Skeletal muscle cell (primary cell): ENCODE measurements at regions not wholly inside any gene's neighbourhood (a gene's known extent, or its start where the extent isn't known, plus 50 kb on each side); places are given as distances from the start of the nearest gene placed in this dataset.

Source experiments
- DNase-seq: peaks from one replicate; pipeline ENCODE4 v3.0.0-alpha.2; 2010; ENCODE audit warnings: low read depth
- H3K4me3 ChIP-seq: 2 replicates; pipeline ENCODE4 v1.5.1; 2011; ENCODE audit warnings: low read depth, mild to moderate bottlenecking, control low read depth, low read length, moderate library complexity

DNA sequence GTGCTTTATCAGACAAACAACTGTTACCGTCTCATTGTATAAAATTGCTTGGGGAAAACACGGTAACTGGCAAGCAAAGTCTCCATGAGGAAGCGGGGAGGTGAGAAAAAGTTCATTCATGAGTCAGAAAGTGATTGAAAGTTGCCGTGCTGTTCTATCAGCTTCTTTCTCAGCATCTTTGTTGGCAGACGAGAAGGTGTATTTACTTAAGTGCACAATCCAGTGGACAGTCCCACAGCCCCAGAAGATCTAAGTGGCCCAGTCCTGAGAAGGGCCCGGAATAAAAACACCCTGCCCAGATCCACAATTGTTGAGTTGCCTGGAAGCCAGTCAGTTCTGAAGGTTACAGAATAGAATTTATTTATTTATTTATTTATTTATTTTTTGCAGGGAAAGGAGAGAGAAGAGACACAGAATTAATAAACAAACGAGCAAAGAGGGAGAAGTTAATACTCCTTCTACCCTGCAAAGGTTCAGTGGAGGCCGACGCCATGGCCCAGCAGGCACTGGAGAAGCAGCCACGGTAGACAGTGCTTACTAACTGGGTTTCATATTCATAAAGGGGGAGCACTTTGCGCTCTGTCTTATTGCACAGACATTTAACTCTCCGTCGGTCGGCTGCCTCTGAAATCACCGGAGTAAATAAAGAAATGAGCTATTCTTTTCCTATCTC is 676.0 kb upstream of the SALL3 start:
- no peak for DNase-seq
- H3K4me3 ChIP-seq, result no peak overlapping the region

DNA sequence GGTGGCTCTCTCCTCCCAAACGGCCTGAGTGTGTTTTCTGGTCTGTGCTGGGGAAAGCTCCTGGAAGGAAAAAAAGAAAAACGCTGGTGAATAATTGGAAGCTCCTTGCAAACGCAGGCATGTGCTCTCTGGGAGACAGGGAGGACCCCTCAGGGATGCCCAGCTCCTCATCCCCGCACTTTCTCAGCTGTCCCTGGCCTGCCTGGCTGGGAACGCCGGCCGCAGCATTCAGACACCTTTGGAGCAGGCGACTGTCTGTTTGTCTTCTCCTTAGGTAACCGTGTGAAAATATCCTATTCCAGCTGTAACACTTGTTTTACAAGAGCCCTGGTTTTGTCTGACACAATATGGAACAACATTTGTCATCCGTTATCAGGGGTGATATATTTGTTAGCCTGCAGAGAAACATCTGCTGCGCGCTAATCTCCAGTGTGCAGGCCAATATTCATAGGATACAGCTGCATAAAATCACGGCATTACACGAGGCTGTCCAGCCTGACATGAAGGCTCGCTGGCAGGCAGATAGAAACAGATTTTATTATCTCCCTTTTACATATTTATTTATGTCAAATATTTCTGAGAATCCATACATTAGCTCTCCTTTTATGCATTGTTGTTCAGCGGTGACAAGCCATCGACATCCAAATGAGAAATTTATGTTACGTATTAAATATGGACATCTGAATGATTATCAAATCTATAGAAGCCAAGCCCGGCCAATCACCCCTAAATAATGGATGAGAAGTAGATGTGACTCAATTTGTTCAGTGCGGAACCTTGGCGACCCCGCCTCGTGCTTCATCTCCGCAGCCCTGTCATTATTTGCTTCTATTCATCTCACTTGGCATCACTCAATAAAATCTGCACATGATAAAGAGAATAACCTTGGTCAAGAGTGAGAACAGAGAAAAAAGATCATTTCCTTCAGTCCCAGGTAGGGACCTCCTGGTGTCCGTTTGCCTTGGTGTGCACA is 675.1 kb upstream of the SALL3 start:
- H3K4me3 ChIP-seq, result no peak overlapping the region
- DNase-seq, result no peak

DNA sequence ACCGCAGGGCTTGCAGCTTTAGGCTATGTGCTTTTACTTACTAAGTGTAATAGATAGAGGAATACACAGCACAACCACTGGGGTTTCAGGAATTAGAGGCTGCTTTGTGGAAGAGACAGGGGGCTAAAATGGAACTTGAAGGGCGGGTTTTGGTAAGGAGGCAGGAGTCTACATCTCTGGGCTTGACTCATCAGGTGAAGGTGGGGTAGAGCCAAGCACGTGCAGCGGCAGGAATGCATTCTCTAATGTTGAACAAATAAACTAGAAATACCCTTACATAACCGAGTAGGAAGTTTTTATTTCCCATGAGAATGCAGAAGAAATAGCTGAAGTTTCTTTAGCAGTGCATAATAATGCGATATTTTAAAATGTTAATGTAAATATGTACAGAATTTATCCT is 673.8 kb upstream of the SALL3 start:
- H3K4me3 ChIP-seq, result no peak overlapping the region
- DNase-seq, result no peak

DNA sequence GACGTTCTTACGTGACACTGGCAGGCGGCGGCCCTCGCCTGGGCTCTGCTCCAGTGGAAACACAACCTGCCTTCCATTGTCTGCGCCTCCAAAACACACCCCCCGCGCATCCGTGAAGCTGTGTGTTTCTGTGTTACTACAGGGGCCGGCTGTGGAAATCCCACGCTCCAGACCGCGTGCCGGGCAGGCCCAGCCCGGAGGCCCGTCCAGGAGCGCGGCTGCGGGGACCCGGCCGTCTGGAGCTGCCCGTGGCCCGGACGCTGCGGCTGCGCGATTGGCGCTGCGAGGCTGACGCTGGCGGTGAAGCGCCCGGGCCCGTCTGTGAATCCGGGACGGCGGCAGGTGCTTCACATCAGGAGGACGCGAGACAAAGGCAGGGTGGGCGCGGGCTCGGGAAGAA is 670.3 kb upstream of the SALL3 start:
- no peak for DNase-seq
- no peak overlapping the region for H3K4me3 ChIP-seq

DNA sequence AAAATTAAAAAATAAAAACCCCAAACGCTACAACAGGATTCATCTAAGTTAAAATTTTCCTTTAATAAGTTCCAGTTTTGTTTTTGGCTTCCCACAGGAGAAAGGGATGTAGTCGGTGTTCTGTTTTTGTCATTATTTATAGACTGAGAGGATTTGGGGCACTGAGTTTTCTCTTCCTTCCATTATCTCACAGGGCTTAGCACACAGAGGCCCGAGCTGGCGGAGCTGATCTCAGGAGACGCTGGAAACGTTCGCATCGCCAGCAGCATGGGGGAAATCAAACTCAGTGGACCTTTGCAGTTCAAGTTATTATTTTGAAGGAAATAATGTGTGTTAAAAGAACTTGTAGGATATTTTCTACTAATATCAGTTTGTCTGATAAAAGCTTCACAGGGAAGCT is 669.7 kb upstream of the SALL3 start:
- H3K4me3 ChIP-seq, result no peak overlapping the region
- DNase-seq, result no peak

DNA sequence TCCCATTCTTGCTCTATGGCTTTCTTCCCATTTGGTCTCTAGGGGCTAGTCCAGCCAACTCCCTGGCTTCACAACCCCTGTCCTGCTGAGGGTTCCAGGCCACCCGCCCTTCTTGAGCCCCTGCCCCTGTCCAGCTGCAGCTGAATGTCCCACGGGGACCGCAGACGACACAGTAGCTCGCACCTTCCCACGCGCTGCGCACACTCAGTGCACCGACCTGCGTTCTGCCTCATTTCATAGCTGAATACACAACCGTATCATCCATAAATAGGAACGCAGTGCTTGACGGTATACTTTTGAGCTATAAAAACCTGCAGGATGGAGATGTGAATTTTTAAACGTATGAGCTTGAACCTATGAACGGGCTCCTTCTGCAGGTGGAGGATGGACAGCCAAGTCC is 660.4 kb upstream of the SALL3 start:
- DNase-seq, result no peak
- H3K4me3 ChIP-seq, result no peak overlapping the region

DNA sequence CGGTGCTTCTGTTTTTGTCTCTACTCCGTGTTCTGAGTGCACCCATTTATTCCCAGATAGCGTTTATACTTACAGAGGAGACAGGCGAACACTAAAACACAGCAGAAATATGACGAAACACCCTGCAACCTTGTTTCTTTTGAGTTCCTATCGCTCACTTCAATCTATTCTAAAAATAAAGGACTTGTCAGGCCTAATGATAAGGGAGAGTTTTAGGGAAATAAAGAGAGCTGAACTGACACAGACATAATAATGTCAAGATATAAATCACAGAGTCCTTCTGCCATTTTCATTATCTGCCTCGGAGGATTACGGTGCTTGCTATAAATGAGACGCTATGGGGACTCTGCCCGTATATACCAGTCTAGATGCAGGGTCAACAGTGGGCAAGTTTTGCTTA is 659.7 kb upstream of the SALL3 start:
- no peak overlapping the region for H3K4me3 ChIP-seq
- no peak for DNase-seq

DNA sequence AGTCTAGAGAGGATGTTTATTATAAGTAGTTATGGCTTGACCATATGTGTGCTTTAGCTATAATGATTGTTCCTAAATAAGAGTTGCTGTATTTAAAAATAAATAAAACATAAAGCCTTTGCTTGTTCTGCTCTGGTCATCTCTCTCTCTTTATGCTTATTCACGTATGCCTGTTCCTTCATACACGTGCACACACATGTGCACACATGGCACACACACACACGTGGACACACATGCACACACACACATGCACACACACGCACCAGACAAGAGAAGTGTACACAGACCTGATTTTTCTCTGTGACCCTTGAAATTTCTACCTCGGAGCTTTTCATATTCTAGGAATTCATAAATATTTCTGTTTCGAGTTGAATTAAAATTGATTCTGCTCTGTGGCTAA is 658.2 kb upstream of the SALL3 start:
- no peak overlapping the region for H3K4me3 ChIP-seq
- no peak for DNase-seq

DNA sequence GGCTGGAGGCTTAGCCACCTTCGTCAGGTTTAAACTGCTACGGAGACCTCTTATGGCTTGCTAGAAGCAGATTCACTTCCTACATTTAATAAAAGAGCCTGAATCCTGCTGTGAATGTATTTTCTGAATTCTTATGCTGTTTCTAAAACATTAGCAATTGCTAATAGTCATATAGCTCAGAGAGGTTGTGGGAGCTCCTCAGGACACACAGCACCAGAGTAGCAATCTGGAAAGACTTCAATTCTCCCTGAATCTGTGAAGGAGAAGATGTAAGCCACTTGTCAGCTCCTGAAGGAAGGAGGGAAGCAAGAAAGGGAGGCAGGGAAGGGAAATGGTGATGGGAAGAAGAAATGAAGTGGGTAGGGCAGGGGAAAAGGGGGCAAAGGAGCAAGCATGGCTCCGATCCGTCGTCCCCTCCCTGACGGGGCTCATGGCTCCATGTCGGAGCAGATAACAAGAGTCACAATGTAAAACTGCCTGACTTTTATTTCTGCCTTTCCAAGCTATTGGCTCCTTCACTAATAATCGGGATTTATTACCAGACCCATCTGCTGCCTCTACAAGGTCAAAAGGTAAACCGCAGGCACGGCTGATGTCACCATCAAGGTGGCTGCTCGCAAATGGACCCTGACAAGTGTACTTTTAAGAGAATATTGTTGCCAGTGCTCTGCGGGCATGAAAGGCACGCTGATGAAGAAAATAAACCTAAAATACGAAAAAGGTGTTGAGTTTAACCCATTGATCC is 656.0 kb upstream of the SALL3 start:
- no peak overlapping the region for H3K4me3 ChIP-seq
- DNase-seq, result no peak

DNA sequence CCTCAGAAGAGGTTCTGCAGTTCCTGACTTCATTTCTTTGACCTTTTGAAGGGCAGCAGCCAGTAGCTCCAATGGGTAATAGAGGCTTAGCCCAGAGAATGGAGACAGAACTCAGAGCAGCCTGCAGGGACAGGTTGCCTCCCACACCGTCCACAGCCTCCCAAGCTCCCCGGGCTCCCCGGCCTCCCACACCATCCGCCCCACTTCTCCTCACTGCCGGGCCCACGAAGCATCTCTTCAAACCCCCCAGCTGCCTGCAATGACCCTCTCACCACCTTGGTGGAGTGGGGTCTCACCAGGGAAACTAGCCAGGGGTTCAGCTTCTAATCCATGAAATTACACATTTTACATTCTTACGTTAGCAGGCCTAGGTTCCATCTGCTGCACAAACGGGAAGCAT is 652.0 kb upstream of the SALL3 start:
- no peak for DNase-seq
- no peak overlapping the region for H3K4me3 ChIP-seq

DNA sequence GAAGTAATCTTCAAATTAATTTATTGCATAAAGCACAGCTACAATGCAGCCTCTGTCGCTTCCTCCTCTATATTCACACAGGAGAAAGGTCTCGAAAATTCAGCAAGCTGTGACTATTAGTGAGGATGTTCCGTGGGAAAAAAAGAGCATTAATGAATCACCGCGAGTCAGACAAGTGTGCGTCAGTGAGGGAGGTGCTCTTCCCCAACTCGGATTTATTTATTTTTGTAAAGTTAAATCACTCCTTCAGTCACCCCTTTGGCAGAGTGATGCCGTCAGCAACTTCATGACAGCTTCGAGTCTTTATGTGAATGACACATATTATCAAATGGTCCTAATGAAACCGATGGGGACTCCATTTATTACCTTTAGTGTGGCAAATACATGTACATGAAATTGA is 648.9 kb upstream of the SALL3 start:
- H3K4me3 ChIP-seq, result no peak overlapping the region
- no peak for DNase-seq

DNA sequence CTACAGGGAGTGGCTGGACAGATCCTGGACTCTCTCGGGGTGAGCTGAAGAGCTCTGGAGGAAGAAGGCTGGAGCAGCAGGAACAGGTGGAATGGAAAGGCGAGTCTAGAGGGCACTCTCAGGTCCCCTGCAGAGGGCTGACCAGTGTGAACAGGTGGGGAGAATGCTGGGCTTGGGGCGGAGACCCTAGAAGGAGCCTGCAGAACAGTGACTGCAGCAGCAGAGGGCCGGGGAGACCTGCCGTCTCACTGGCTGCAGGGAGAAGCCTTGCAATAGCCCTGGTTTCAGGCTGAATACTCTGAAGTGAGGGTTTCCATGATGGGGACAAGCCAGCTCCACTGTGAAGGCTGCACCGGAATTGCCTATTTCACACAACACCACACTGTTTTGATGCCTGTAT is 626.7 kb upstream of the SALL3 start:
- DNase-seq, result no peak

DNA sequence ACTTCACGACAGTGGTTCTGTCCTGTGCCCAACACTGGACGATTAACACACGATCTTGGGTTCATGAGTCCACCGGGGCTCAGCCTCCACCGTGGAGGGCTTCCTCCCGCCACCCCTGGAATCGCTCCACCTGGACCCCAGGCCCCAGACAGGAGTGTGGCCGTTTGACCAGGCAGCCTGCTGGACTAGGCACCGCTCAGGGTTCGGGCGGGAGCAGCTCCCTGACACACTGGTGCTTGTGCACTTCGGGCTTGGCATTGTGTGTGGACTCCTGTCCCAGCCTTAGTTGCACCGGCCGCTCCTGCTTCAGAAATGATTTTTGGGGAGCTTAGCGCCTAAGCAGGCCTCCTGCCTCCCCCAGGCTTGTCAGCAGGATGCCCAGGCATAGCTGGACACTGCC is 617.4 kb upstream of the SALL3 start:
- H3K4me3 ChIP-seq, result no peak overlapping the region
- DNase-seq, result no peak

More for the DNA sequence above, 626.7 kb upstream of the SALL3 start:
- no peak overlapping the region for H3K4me3 ChIP-seq

DNA sequence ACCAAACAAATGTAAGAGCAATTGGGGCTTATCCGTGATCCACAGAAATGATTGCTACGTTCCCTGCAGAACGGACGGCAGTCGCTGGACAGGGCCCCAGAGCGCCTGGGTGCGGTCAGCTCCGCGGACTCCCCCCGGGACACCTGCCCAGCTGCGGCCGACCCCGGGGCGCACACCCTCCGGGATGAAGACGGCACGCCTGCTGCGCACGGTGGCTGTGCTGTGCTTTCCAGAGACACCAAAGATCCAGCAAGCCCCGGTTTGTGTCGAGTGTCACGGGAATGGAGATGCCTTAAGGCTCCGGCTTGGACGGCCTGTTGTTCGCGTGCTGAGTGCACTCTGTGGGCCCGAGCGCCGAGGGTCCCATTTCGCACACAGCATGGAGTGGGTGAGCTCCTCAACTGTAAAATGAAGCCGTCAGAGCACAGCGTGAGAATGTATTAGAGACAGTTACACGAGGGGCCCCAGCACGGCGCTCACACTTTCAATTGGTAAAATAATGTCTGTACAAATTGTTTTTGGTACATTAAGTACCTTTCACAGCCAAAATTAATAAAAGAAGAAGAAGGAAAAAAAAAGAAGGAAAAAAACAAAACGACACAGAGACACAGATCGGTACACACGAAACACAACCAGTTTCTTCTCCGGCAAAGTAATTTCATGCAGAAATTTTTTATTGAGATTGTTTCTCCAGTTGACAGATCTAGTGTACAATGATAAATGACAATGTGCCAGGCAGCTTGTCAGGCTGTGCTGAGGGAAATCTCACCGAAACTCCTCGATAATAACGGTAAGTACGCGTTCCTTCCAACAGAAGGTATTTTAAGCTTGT is 615.8 kb upstream of the SALL3 start:
- H3K4me3 ChIP-seq, result no peak overlapping the region
- DNase-seq, result no peak

DNA sequence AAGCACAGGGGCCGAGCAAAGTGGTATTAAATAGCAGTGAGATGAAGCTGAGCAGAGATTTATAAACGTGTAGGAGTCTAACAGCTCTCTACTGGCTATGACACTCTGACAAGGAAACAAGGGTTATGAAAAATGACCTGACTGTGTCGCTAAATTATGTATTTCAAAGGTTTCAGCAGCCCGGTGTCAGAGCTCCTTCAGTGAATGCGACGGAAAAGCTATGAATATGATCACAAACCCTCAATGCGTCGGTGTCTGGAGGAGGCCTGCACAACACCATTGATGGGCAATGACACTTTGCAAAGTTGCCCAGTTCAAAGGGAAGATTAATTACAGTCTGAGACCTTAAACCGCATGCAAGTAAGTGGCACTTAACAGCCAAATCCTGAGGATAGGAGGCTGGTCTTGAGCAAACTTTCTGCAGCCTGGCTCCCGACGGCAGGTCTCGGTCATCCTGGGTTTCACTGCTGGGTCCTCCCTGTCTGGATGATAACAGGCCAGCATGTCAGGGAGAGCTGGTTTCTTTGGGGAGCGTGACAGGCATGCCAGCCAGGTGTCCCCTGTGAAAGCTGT is 615.1 kb upstream of the SALL3 start:
- no peak overlapping the region for H3K4me3 ChIP-seq
- DNase-seq, result no peak

DNA sequence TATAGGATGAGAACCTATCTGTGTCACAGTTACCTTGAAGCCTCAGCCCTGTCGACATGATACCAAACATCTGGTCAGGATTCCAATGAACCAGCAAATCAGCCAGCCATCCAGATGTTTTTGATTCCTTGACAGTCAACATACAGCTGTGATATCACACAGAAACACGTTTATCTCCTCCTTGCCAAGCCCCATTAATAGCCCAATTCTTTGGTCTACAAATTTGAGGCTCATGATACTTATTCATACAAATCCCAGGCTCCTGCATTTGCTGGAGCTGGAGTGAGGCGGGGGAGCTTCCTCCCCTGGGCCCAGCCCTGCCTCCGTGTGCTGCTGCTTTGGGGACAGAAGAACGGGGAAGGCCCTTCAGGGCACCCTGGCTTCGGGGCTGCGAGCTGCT is 611.6 kb upstream of the SALL3 start:
- no peak for DNase-seq
- no peak overlapping the region for H3K4me3 ChIP-seq

DNA sequence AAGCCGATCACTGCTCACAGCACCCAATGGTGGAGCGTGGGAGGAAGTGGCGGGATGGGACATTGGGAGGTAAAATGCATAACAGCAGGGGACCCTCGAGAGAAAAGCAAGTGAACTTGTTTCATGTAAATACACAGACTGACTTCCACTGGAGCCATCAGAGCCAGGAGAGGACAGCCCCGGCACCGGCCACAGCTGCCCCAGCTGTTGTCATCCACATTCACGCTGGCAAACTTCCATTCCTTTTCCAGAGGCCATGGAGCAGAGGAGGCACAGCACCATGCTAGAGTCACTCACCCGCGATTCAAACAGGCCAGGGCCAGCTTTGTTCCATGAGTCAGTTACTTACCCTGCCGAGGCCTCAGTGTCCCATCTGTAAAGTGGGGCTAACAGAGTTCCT is 610.9 kb upstream of the SALL3 start:
- no peak for DNase-seq
- H3K4me3 ChIP-seq, result no peak overlapping the region

DNA sequence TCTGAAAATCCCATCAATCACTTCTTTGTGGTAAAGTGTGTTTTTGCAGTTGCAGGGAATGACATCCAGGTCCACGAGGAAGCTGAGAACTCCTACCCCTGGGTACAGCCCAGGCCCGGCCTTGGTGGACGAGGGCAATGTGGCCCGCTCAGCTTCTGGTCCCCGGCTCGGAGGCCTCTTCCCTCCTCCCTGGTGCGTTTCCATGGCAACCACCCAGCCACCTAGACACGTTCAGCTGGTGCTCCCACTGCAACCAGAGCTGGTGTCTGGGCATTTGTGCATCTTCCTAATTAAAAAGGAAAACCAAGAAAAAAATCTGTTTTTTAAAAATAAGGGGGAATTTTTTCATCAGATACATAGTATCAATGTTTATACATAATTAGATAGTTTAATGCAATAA is 603.6 kb upstream of the SALL3 start:
- no peak overlapping the region for H3K4me3 ChIP-seq
- DNase-seq, result no peak

DNA sequence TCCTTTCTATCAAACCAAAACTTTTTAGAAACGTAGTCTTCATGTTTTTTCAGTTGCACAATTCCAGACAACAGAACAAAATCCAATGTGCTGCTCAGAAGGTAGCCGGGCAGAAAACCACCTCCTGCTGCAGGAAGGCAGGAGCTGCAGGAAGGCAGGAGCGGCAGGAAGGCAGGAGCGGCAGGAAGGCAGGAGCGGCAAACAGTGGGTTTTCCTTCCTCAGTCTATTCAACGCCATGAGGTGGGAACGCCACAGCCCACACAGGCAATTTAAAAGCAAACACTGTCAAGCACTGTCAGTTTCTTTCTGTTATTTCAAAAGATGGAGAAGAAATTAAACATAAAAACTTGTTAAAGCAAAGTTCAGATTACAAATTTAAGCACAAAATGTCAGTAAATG is 601.2 kb upstream of the SALL3 start:
- DNase-seq, result no peak
- H3K4me3 ChIP-seq, result no peak overlapping the region
